A549 (cell line): ENCODE measurements at regions not wholly inside any gene's neighbourhood (a gene's known extent, or its start where the extent isn't known, plus 50 kb on each side); places are given as distances from the start of the nearest gene placed in this dataset.
"Not testable (repeated sequence)": the region's sequence is repeated elsewhere in the genome, so short reads cannot be mapped to it uniquely, and the experiment has no call there.

ENCODE experiments used
- CTCF ChIP-seq: fragments of >200 bp; sonication (Bioruptor Twin); formaldehyde crosslinking; IDR thresholded peaks from 3 replicates; pipeline ENCODE4 v1.5.1; 2016
- EP300 ChIP-seq, 2 experiments: fragments of >200 bp; sonication (Bioruptor Twin); formaldehyde crosslinking; IDR thresholded peaks; 2 replicates in 1 of 2; 3 replicates in 1 of 2; pipeline ENCODE4 v1.6.1; 2016 to 2017
- FOSB ChIP-seq: fragments of 250-450 bp; sonication (Bioruptor Pico); IDR thresholded peaks from 2 replicates; pipeline ENCODE4 v1.5.0; 2020; ENCODE audit warnings: mild to moderate bottlenecking, moderate library complexity
- KDM1A ChIP-seq: fragments of 200-600 bp; sonication (generic); IDR thresholded peaks from 2 replicates; pipeline ENCODE4 v1.6.1; 2016; ENCODE audit warnings: low read depth, mild to moderate bottlenecking
- POLR2A ChIP-seq: IDR thresholded peaks from 2 replicates; pipeline ENCODE4 v1.6.1; 2012; ENCODE audit warnings: mild to moderate bottlenecking, low read length
- RFX5 ChIP-seq: fragments of 450-650 bp; IDR thresholded peaks from 2 replicates; pipeline ENCODE4 v1.7.1; 2014; ENCODE audit warnings: antibody characterized with exemption, mild to moderate bottlenecking, moderate library complexity

GRCh38 chr5:17755406-17755805 lies 121.1 kb downstream of the TAF11L14 start:
- not testable (repeated sequence) for TF ChIP-seq CTCF; FOSB (CRISPR knock-in tag); EP300 (IDR thresholded peaks at IDR 0.05); POLR2A; KDM1A; RFX5
